ENCODE measurements at regions not wholly inside any gene's neighbourhood (a gene's known extent, or its start where the extent isn't known, plus 50 kb on each side); places are given as distances from the start of the nearest gene placed in this dataset.

GRCh38 chr6:141326426-141326825, 806.3 kb upstream of the GJE1 start:
- H3K36me3 ChIP-seq (ENCODE audit: insufficient read depth, low read length, poor library complexity, severe bottlenecking): no peaks in the 10 kb centered on the region
- H3K4me1 ChIP-seq (ENCODE audit: insufficient read depth, low read length, poor library complexity, severe bottlenecking): peaks cover 11% of the 10 kb centered on the region
- ChIA-PET POLR2A (ENCODE audit: low non-redundant PET) (interaction anchor here (0.8 kb wide), 1 partner anchor 340 kb away, joined by 6 read pairs; no protein-coding TSS in a partner anchor), CTCF (no interaction called here)
- intact Hi-C loops (cut with micrococcal nuclease; ENCODE audit: unreplicated experiment): no loop called here
- BruUV-seq (replicated peaks): no TSS peak
- TF ChIP-seq CTCF (conservative IDR thresholded peaks at IDR 0.05; ENCODE audit: low read depth, low read length): no peak
- no peak for TF ChIP-seq EZH2 (IDR thresholded peaks at IDR 0.05; ENCODE audit: borderline replicate concordance, low read depth, low read length, poor library complexity, severe bottlenecking)
- H3K27me3 ChIP-seq (replicated peaks; ENCODE audit: insufficient read depth, low read depth, low read length, poor library complexity): no peaks in the 10 kb centered on the region
- H3K4me3 ChIP-seq (ENCODE audit: low read depth, low read length, poor library complexity, severe bottlenecking): peak overlapping the region; percentile 25
- peak; percentile 79 for DNase-seq (ENCODE audit: low spot score)
- H3K9me3 ChIP-seq (ENCODE audit: low read depth, low read length, poor library complexity, severe bottlenecking): no peaks in the 10 kb centered on the region
- peak overlapping the region; percentile 2 for H3K27ac ChIP-seq (ENCODE audit: low read depth, low read length, poor library complexity, severe bottlenecking)

- ChIA-PET CTCF (interaction anchor here (0.5 kb wide), 1 partner anchor 1246 kb away, joined by 5 read pairs; no protein-coding TSS in a partner anchor), POLR2A (ENCODE audit: low non-redundant PET) (interaction anchor here (0.7 kb wide), 1 partner anchor 24 kb away, joined by 3 read pairs; no protein-coding TSS in a partner anchor)
- no TSS peak for BruUV-seq (replicated peaks)
- peak; percentile 75 for DNase-seq (ENCODE audit: low spot score)
- Histone ChIP-seq H3K36me3 (ENCODE audit: insufficient read depth, low read length, poor library complexity, severe bottlenecking) (no peaks in the 10 kb centered on the region), H3K27me3 (replicated peaks; ENCODE audit: insufficient read depth, low read depth, low read length, poor library complexity) (no peaks in the 10 kb centered on the region), H3K9me3 (ENCODE audit: low read depth, low read length, poor library complexity, severe bottlenecking) (no peaks in the 10 kb centered on the region), H3K4me3 (ENCODE audit: low read depth, low read length, poor library complexity, severe bottlenecking) (no peak overlapping the region), H3K4me1 (ENCODE audit: insufficient read depth, low read length, poor library complexity, severe bottlenecking) (peaks cover 11% of the 10 kb centered on the region), H3K27ac (ENCODE audit: low read depth, low read length, poor library complexity, severe bottlenecking) (peak overlapping the region; percentile 80)
- TF ChIP-seq CTCF (conservative IDR thresholded peaks at IDR 0.05; ENCODE audit: low read depth, low read length): no peak
- intact Hi-C loops (cut with micrococcal nuclease; ENCODE audit: unreplicated experiment): no loop called here
These were observed 811.0 kb upstream of the GJE1 start for GRCh38 chr6:141321493-141322347.

DNA sequence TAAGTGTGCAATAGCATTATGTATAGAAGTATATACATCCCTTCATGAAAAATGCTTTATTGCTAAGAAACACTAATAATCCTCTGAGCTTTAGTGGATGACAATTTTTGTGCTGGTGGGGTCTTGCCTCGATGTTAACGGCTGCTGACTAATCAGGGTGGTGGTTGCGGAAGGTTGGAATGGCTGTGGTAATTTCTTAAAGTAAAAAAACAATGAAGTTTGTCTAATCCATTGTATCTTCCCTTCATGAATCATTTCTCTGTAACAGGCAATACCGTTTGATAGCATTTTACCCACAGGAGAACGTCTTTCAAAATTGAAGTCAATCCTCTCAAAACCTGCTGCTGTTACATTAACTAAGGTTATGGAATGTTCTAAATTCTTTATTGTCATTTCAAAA, 816.5 kb upstream of the GJE1 start:
- H3K27ac ChIP-seq (ENCODE audit: low read depth, low read length, poor library complexity, severe bottlenecking): no peak overlapping the region
- H3K4me1 ChIP-seq (ENCODE audit: insufficient read depth, low read length, poor library complexity, severe bottlenecking): no peaks in the 10 kb centered on the region
- intact Hi-C loops (cut with micrococcal nuclease; ENCODE audit: unreplicated experiment): no loop called here
- H3K4me3 ChIP-seq (ENCODE audit: low read depth, low read length, poor library complexity, severe bottlenecking): no peak overlapping the region
- ChIA-PET CTCF (no interaction called here), POLR2A (ENCODE audit: low non-redundant PET) (no interaction called here)
- BruUV-seq (replicated peaks): no TSS peak
- no peaks in the 10 kb centered on the region for H3K36me3 ChIP-seq (ENCODE audit: insufficient read depth, low read length, poor library complexity, severe bottlenecking)
- H3K27me3 ChIP-seq (replicated peaks; ENCODE audit: insufficient read depth, low read depth, low read length, poor library complexity): no peaks in the 10 kb centered on the region
- H3K9me3 ChIP-seq (ENCODE audit: low read depth, low read length, poor library complexity, severe bottlenecking): no peaks in the 10 kb centered on the region
- TF ChIP-seq CTCF (conservative IDR thresholded peaks at IDR 0.05; ENCODE audit: low read depth, low read length): no peak
- no peak for DNase-seq (ENCODE audit: low spot score)

All from A673 (cell line).